ENCODE measurements at regions not wholly inside any gene's neighbourhood (a gene's known extent, or its start where the extent isn't known, plus 50 kb on each side); places are given as distances from the start of the nearest gene placed in this dataset.
"Not testable (repeated sequence)": the region's sequence is repeated elsewhere in the genome, so short reads cannot be mapped to it uniquely, and the experiment has no call there.

GRCh38 chr2:87151835-87152493, 130.3 kb upstream of the PLGLB1 start:
- DNase-seq (ENCODE audit: low read depth in 1 of 2, low spot score in 1 of 2); H3K4me3 ChIP-seq (replicated peaks; ENCODE audit: insufficient read depth, low read length); H3K27me3 ChIP-seq (ENCODE audit: insufficient read depth, poor library complexity, severe bottlenecking); H3K27ac ChIP-seq (replicated peaks): not testable (repeated sequence)

- H3K27ac ChIP-seq (replicated peaks); H3K27me3 ChIP-seq (ENCODE audit: insufficient read depth, poor library complexity, severe bottlenecking); H3K4me3 ChIP-seq (replicated peaks; ENCODE audit: insufficient read depth, low read length); DNase-seq (ENCODE audit: low read depth in 1 of 2, low spot score in 1 of 2): not testable (repeated sequence)
Observed at GRCh38 chr2:87174454-87174853, 152.8 kb upstream of the PLGLB1 start.

DNA sequence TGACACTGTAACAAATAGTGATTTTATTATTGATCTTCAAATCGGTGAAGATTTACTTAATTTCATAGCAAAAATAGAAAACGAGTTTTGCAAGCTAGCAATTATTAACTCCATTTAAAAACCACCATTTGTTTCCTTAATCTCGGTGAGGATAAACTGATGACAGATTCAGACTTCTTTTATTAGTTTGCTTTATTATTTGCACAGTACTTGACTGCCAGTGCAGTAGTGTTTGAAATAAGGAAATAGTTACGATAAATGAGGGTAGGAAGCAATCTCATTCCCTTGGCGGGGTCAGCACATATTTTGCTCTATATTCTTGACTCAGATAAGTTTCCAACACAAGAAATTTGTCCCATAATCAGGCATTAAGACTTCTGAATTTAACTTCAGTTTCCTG, 161.7 kb upstream of the PLGLB1 start:
- H3K4me3 ChIP-seq (replicated peaks; ENCODE audit: insufficient read depth, low read length); DNase-seq (ENCODE audit: low read depth in 1 of 2, low spot score in 1 of 2); H3K27me3 ChIP-seq (ENCODE audit: insufficient read depth, poor library complexity, severe bottlenecking); H3K27ac ChIP-seq (replicated peaks): not testable (repeated sequence)

- not testable (repeated sequence) for DNase-seq (ENCODE audit: low read depth in 1 of 2, low spot score in 1 of 2); H3K27ac ChIP-seq (replicated peaks); H3K4me3 ChIP-seq (replicated peaks; ENCODE audit: insufficient read depth, low read length); H3K27me3 ChIP-seq (ENCODE audit: insufficient read depth, poor library complexity, severe bottlenecking)
Observed at GRCh38 chr2:87184260-87184659, 162.6 kb upstream of the PLGLB1 start.

DNA sequence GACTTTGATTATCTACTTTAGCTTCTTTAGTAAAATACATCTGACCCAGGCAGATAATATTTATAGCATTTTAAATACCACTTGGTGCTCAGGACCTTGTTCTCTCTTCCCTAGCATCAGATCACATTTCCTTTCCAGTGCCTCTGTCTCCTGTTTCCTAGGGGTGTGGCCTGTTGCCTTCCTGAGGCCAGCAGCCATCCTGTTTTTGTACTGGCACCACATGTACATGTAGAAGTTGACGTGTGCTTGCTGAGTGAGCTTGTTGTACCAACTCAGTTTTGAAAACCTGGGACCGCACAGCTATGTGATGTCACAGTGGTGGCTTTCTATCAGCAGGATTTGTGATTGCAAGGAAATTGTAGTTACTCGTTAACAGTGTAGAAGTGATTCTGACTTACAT, 167.6 kb upstream of the PLGLB1 start:
- not testable (repeated sequence) for H3K27me3 ChIP-seq (ENCODE audit: insufficient read depth, poor library complexity, severe bottlenecking); H3K4me3 ChIP-seq (replicated peaks; ENCODE audit: insufficient read depth, low read length); H3K27ac ChIP-seq (replicated peaks); DNase-seq (ENCODE audit: low read depth in 1 of 2, low spot score in 1 of 2)

- not testable (repeated sequence) for H3K27ac ChIP-seq (replicated peaks); DNase-seq (ENCODE audit: low read depth in 1 of 2, low spot score in 1 of 2); H3K4me3 ChIP-seq (replicated peaks; ENCODE audit: insufficient read depth, low read length); H3K27me3 ChIP-seq (ENCODE audit: insufficient read depth, poor library complexity, severe bottlenecking)
Observed at GRCh38 chr2:87193336-87193735, 171.7 kb upstream of the PLGLB1 start.

DNA sequence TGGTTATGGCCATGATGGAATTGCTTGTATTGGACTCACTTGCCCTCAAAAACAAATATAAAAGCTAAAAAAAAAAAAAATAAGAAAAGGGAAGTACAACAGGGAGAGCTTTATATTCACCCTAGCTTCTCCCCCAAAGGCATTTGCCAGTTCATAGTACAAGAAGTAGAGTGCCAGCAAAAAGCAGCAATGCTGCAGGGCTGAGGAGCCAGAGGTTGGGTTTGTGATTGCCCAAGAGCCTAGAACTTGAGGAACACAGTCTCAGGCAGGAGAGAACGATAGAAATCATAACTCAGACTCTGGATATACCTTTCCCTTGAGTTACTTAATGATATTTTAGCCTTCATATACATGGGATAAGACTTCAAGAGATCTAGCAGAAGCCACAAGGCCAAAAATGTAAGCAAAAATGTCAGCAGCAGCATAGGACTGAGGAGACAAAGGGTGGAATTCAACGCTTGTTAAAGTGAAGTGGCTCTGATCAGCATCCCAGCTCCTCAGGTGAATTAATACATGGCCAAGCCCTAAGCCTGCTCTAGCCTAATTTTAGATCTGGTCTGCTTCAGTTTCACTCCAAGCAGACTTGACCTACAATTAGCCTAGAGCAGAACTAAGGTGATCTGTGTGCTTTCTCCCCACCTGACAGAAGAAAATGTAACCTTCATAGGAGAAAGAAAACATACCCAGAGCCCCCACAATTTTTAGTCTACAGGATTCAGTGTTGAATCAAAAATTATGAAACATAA, 172.8 kb upstream of the PLGLB1 start:
- not testable (repeated sequence) for DNase-seq (ENCODE audit: low read depth in 1 of 2, low spot score in 1 of 2); H3K27me3 ChIP-seq (ENCODE audit: insufficient read depth, poor library complexity, severe bottlenecking); H3K27ac ChIP-seq (replicated peaks); H3K4me3 ChIP-seq (replicated peaks; ENCODE audit: insufficient read depth, low read length)

- DNase-seq (ENCODE audit: low read depth in 1 of 2, low spot score in 1 of 2); H3K27ac ChIP-seq (replicated peaks); H3K27me3 ChIP-seq (ENCODE audit: insufficient read depth, poor library complexity, severe bottlenecking); H3K4me3 ChIP-seq (replicated peaks; ENCODE audit: insufficient read depth, low read length): not testable (repeated sequence)
Observed at GRCh38 chr2:87196720-87197388, 175.2 kb upstream of the PLGLB1 start.

DNA sequence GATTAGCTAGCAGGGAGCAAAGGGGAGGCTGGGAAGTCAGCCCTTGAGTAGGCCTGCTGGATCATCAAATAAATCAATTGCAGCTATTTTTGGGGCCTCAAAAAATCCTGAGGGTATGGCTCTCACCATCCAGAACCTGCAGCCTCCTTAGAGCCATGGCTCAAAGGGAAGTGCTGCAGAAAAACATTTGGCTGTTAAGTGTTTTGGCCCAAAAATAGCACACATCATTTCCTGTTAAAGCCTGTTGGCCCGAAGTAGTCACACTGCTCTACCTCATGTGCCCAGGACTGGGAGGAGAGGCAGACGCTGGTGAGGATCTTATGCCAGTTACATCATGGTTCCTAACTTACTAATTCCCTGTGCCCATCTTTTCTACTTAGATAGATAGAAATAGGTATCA, 176.8 kb upstream of the PLGLB1 start:
- not testable (repeated sequence) for H3K27ac ChIP-seq (replicated peaks); H3K4me3 ChIP-seq (replicated peaks; ENCODE audit: insufficient read depth, low read length); DNase-seq (ENCODE audit: low read depth in 1 of 2, low spot score in 1 of 2); H3K27me3 ChIP-seq (ENCODE audit: insufficient read depth, poor library complexity, severe bottlenecking)

DNA sequence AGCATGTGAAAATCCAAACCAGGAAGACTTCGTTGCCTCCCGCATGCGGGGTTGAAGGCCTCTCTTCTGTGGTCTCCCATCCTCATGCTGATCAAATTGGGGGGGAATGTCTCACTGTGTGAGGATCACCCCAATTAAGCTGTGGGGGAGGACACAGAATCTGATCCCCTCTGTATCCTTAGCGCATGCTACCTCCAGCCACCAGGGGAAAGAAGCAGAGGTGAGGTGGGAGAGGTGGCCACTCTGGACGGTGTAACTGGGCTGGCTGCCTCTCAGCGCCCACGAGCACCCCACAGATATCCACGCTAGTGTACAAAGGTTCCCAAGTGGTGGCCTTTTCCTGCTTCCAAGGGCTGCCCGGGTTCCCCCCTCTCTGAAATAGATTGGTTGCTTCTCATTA, 177.6 kb upstream of the PLGLB1 start:
- not testable (repeated sequence) for H3K27ac ChIP-seq (replicated peaks); H3K4me3 ChIP-seq (replicated peaks; ENCODE audit: insufficient read depth, low read length); H3K27me3 ChIP-seq (ENCODE audit: insufficient read depth, poor library complexity, severe bottlenecking); DNase-seq (ENCODE audit: low read depth in 1 of 2, low spot score in 1 of 2)

- H3K27ac ChIP-seq (replicated peaks); H3K27me3 ChIP-seq (ENCODE audit: insufficient read depth, poor library complexity, severe bottlenecking); H3K4me3 ChIP-seq (replicated peaks; ENCODE audit: insufficient read depth, low read length); DNase-seq (ENCODE audit: low read depth in 1 of 2, low spot score in 1 of 2): not testable (repeated sequence)
Observed at GRCh38 chr2:87204569-87205147, 183.0 kb upstream of the PLGLB1 start.

GRCh38 chr2:87212938-87213337, 191.3 kb upstream of the PLGLB1 start:
- not testable (repeated sequence) for H3K4me3 ChIP-seq (replicated peaks; ENCODE audit: insufficient read depth, low read length); DNase-seq (ENCODE audit: low read depth in 1 of 2, low spot score in 1 of 2)

DNA sequence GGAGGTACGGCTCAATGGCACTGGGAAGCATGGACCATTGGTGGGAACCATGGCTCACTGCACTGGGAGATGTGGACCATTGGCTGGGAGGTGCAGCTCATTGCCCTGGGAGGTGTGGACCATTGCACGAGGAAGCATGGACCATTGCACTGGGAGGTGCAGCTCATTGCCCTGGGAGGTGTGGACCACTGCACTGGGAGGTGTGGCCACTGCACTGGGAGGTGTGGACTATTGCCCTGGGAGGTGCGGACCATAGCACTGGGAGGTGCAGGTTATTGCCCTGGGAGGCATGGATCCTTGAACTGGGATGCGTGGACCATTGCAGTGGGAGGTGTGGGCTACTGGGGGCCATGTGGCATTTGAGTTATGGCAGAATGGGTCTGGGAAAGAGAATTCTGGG, 195.4 kb upstream of the PLGLB1 start:
- H3K27ac ChIP-seq (replicated peaks); H3K4me3 ChIP-seq (replicated peaks; ENCODE audit: insufficient read depth, low read length); DNase-seq (ENCODE audit: low read depth in 1 of 2, low spot score in 1 of 2); H3K27me3 ChIP-seq (ENCODE audit: insufficient read depth, poor library complexity, severe bottlenecking): not testable (repeated sequence)

More at GRCh38 chr2:87212938-87213337, 191.3 kb upstream of the PLGLB1 start:
- not testable (repeated sequence) for H3K27me3 ChIP-seq (ENCODE audit: insufficient read depth, poor library complexity, severe bottlenecking); H3K27ac ChIP-seq (replicated peaks)

- H3K27me3 ChIP-seq (ENCODE audit: insufficient read depth, poor library complexity, severe bottlenecking) = not testable (repeated sequence)
Observed at GRCh38 chr2:87217741-87218410, 196.2 kb upstream of the PLGLB1 start.

More at GRCh38 chr2:87217741-87218410, 196.2 kb upstream of the PLGLB1 start:
- H3K27ac ChIP-seq (replicated peaks); H3K4me3 ChIP-seq (replicated peaks; ENCODE audit: insufficient read depth, low read length): not testable (repeated sequence)
- peak in 1 of 2 experiments; percentile 53 for DNase-seq (ENCODE audit: low read depth in 1 of 2, low spot score in 1 of 2)
